Activated naive CD4-positive, alpha-beta T cell treated with anti-CD3 and anti-CD28 coated beads, Interleukin-2, amount 50 U/mL, for 72 hours (primary cell): ENCODE measurements at regions not wholly inside any gene's neighbourhood (a gene's known extent, or its start where the extent isn't known, plus 50 kb on each side); places are given as distances from the start of the nearest gene placed in this dataset.

Source experiments
- ATAC-seq, 2 donors: fragments of 150-1000 bp; cut with Tn5 transposase; 2 replicates each; pipeline ENCODE4 v1.10.0; 2021; ENCODE audit warnings: mild to moderate bottlenecking in 2 of 2, moderate library complexity in 2 of 2
- DNase-seq, 2 donors: peaks; one replicate each; pipeline ENCODE4 v3.0.0; 2021 to 2022; ENCODE audit warnings: low spot score in 2 of 2
- H3K27ac Mint-ChIP-seq, 2 donors: one replicate each; pipeline ENCODE4 v1.8.0; 2022; ENCODE audit warnings: mild to moderate bottlenecking in 2 of 2, mixed read lengths in 2 of 2
- H3K36me3 Mint-ChIP-seq, 2 donors: one replicate each; pipeline ENCODE4 v1.8.0; 2022; ENCODE audit warnings: mixed read lengths in 2 of 2
- H3K9me3 Mint-ChIP-seq, 2 donors: one replicate each; pipeline ENCODE4 v1.8.0; 2022; ENCODE audit warnings: mixed read lengths in 2 of 2

- DNase-seq, result no peak
- no peak overlapping the region for H3K27ac Mint-ChIP-seq
- no peaks in the 10 kb centered on the region for H3K9me3 Mint-ChIP-seq
- H3K36me3 Mint-ChIP-seq, result no peaks in the 10 kb centered on the region
- ATAC-seq, result no peak
Measured at GRCh38 chr1:184228558-184228957, 158.3 kb upstream of the C1orf21 start.

- H3K27ac Mint-ChIP-seq, result no peak overlapping the region
- peaks cover 0 to 7% of the 10 kb centered on the region in 2 donors for H3K9me3 Mint-ChIP-seq
- DNase-seq (no peak), ATAC-seq (no peak)
- H3K36me3 Mint-ChIP-seq, result peaks cover 0 to 17% of the 10 kb centered on the region in 2 donors
Measured at GRCh38 chr1:184237588-184237987, 149.2 kb upstream of the C1orf21 start.

GRCh38 chr1:184241446-184241845 lies 145.4 kb upstream of the C1orf21 start:
- DNase-seq (no peak), ATAC-seq (no peak)
- no peaks in the 10 kb centered on the region for H3K36me3 Mint-ChIP-seq
- peaks cover 0 to 4% of the 10 kb centered on the region in 2 donors for H3K9me3 Mint-ChIP-seq
- no peak overlapping the region for H3K27ac Mint-ChIP-seq

- no peak for ATAC-seq
- Mint-ChIP-seq H3K9me3 (peaks cover 0 to 4% of the 10 kb centered on the region in 2 donors), H3K27ac (no peak overlapping the region), H3K36me3 (no peaks in the 10 kb centered on the region)
- no peak for DNase-seq
Measured at GRCh38 chr1:184242507-184242943, 144.3 kb upstream of the C1orf21 start.

- no peak for ATAC-seq
- peaks cover 0 to 4% of the 10 kb centered on the region in 2 donors for H3K9me3 Mint-ChIP-seq
- no peak for DNase-seq
- no peaks in the 10 kb centered on the region for H3K36me3 Mint-ChIP-seq
- no peak overlapping the region for H3K27ac Mint-ChIP-seq
Measured at GRCh38 chr1:184244962-184245361, 141.9 kb upstream of the C1orf21 start.

DNA sequence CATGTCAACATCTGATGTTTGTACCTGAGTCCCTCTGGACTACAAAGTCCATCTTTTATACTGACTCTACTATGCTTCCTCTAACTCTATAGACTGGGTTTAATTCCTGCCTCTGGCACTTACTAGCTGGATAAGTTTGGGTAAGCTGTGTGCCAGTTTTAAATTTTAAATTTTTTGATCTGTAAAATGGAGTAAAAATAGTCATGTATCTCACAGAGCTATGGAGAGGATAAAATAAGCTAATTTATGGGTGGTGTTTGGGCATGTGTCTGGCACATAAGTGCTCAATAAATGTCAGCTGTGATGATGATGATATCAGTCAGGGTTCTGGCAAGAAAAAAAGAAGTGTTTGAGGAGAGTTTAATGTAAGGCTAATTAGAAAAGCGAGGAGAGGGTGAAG lies 139.2 kb upstream of the C1orf21 start:
- Mint-ChIP-seq H3K36me3 (no peaks in the 10 kb centered on the region), H3K27ac (no peak overlapping the region), H3K9me3 (peaks cover 0 to 4% of the 10 kb centered on the region in 2 donors)
- DNase-seq (no peak), ATAC-seq (no peak)

GRCh38 chr1:184253921-184254320 lies 132.9 kb upstream of the C1orf21 start:
- Mint-ChIP-seq H3K36me3 (peaks cover 0 to 8% of the 10 kb centered on the region in 2 donors), H3K27ac (no peak overlapping the region), H3K9me3 (peaks cover 0 to 18% of the 10 kb centered on the region in 2 donors)
- DNase-seq, result no peak
- no peak for ATAC-seq

- peaks cover 0 to 18% of the 10 kb centered on the region in 2 donors for H3K9me3 Mint-ChIP-seq
- DNase-seq, result no peak
- ATAC-seq, result no peak
- H3K27ac Mint-ChIP-seq, result no peak overlapping the region
- H3K36me3 Mint-ChIP-seq, result peaks cover 0 to 8% of the 10 kb centered on the region in 2 donors
Measured at GRCh38 chr1:184254849-184255248, 132.0 kb upstream of the C1orf21 start.

- DNase-seq (no peak), ATAC-seq (no peak)
- Mint-ChIP-seq H3K9me3 (peaks cover 0 to 18% of the 10 kb centered on the region in 2 donors), H3K27ac (no peak overlapping the region), H3K36me3 (peaks cover 0 to 8% of the 10 kb centered on the region in 2 donors)
Measured at GRCh38 chr1:184255560-184255959, 131.3 kb upstream of the C1orf21 start.

- DNase-seq, result no peak
- H3K27ac Mint-ChIP-seq, result no peak overlapping the region
- H3K9me3 Mint-ChIP-seq, result peaks cover 0 to 18% of the 10 kb centered on the region in 2 donors
- H3K36me3 Mint-ChIP-seq, result peaks cover 0 to 8% of the 10 kb centered on the region in 2 donors
- no peak for ATAC-seq
Measured at GRCh38 chr1:184257873-184258272, 129.0 kb upstream of the C1orf21 start.

- Mint-ChIP-seq H3K9me3 (peaks cover 0 to 17% of the 10 kb centered on the region in 2 donors), H3K27ac (no peak overlapping the region), H3K36me3 (peaks cover 0 to 8% of the 10 kb centered on the region in 2 donors)
- ATAC-seq, result no peak
- no peak for DNase-seq
Measured at GRCh38 chr1:184258525-184258924, 128.3 kb upstream of the C1orf21 start.

GRCh38 chr1:184260382-184260781 lies 126.4 kb upstream of the C1orf21 start:
- H3K27ac Mint-ChIP-seq, result no peak overlapping the region
- no peak for ATAC-seq

GRCh38 chr1:184262109-184262508 lies 124.7 kb upstream of the C1orf21 start:
- Mint-ChIP-seq H3K27ac (no peak overlapping the region), H3K9me3 (no peaks in the 10 kb centered on the region), H3K36me3 (no peaks in the 10 kb centered on the region)
- ATAC-seq (no peak), DNase-seq (no peak)

More at GRCh38 chr1:184260382-184260781, 126.4 kb upstream of the C1orf21 start:
- Mint-ChIP-seq H3K9me3 (peaks cover 0 to 5% of the 10 kb centered on the region in 2 donors), H3K36me3 (no peaks in the 10 kb centered on the region)
- no peak for DNase-seq

DNA sequence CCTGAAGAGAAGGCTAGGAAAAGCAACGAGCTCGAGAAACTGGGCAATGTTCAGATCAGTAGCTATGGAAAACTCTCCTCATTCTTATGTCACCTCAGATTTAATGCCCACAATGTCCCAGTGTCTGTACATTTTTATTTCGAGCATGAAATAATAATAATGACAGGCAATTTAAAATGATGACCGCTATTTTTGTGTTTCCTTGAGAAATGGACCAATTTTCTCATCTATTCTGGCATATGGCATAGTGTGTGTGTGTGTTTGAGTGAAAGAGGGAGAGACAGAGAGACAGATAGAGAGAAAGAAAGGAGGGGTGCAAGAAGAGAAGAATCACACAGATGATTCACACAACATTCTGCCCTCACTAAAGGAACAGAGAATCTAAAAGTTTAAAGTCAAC lies 119.1 kb upstream of the C1orf21 start:
- ATAC-seq, result no peak
- no peak for DNase-seq
- Mint-ChIP-seq H3K27ac (no peak overlapping the region), H3K36me3 (no peaks in the 10 kb centered on the region), H3K9me3 (no peaks in the 10 kb centered on the region)

DNA sequence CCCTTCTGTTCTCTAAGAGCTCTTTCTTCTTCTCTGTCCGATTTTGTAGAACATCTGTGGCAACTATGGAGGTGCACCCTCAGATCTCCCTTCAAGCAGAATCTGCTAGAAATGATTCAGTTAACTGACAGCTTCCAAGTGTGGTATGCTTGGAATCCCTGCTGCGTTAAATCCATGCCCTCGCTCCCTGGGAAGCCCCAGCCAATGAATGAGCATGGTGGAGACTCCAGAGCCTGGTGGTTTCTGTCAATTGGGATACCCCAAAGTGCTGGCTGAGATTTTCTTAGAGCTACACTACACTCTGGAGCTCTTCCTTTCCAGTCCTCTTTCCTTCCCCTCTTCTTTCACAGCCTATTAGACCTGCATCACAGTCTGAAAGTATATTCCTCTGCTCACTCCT lies 116.3 kb upstream of the C1orf21 start:
- DNase-seq (no peak), ATAC-seq (no peak)
- no peaks in the 10 kb centered on the region for H3K36me3 Mint-ChIP-seq
- no peaks in the 10 kb centered on the region for H3K9me3 Mint-ChIP-seq
- H3K27ac Mint-ChIP-seq, result no peak overlapping the region

DNA sequence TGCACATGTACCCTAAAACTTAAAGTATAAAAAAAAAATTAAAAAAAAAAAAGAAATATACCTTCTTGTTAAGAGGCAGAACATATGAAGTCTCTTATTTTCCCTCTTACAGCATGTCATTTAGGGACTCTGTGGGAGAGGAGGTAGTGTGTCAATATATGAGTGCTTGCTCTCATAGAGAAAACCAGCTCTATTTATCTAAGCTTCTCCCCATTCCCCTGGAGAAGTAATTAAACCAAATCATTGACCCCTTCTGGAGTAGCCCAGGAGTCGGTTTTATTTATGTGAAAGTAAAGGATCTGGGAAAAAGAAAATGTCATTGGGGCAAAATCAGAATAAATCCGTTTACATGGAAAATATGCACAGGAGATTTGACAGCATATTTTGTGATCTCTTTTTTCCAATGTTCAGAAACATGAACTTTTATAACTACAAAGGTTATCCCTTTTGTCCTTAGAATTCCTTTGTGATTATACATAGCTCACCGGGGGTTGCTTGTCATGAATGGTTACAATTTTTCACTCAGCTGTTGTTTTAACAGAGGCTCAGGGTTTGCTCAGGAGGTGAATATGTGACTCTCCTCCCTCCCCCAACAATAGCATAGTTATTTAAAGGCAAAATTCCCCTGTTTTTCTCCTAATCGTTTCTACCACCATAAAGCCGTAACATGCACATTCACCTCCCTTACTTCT lies 114.5 kb upstream of the C1orf21 start:
- DNase-seq (no peak), ATAC-seq (no peak)
- no peaks in the 10 kb centered on the region for H3K9me3 Mint-ChIP-seq
- no peak overlapping the region for H3K27ac Mint-ChIP-seq
- no peaks in the 10 kb centered on the region for H3K36me3 Mint-ChIP-seq

GRCh38 chr1:184276416-184276815 lies 110.4 kb upstream of the C1orf21 start:
- DNase-seq, result no peak
- Mint-ChIP-seq H3K27ac (no peak overlapping the region), H3K36me3 (no peaks in the 10 kb centered on the region), H3K9me3 (no peaks in the 10 kb centered on the region)
- ATAC-seq, result no peak

DNA sequence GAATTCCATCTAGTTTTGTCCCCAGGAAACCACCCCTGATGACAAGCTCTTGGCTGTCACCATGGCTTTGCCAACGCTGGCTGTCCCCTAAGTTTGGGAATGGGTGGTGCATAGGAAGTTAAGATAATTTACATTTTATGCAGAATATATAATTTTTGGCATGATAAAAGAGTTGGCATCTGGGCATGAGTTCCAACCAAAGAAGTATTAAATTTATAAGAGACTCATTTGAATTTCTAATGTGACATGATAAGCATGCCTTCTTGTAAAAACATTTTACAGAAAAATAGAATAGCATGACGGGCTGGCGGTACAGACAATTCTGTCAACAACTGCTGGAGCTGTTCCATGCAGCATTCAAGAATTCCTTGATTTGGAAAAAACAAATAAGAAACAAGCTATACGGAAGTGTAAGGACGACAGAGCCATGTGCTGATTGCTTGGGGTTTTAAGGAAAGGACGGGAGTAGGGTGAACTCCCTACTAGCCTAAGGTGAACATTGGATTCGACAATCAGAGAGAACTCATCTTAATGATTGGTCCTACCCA lies 106.8 kb upstream of the C1orf21 start:
- no peaks in the 10 kb centered on the region for H3K9me3 Mint-ChIP-seq
- H3K36me3 Mint-ChIP-seq, result no peaks in the 10 kb centered on the region
- DNase-seq (no peak), ATAC-seq (no peak)
- H3K27ac Mint-ChIP-seq, result no peak overlapping the region
